OCI-LY7 (cell line): ENCODE measurements at regions not wholly inside any gene's neighbourhood (a gene's known extent, or its start where the extent isn't known, plus 50 kb on each side); places are given as distances from the start of the nearest gene placed in this dataset. TPM values are rescaled to one million over a fixed set of nuclear protein-coding genes. Genes with fewer than 3 reads are reported as not detected.

Experiments used
- BruUV-seq: library from RNA; stranded (reverse); fragments of 400-500 nt; replicated peaks from 2 replicates; lab custom pipeline; 2021; lab: Mats Ljungman, UMichigan
- CTCF ChIA-PET: fragments of 300-600 bp; sonication (Branson Sonifier 250); formaldehyde crosslinking; loops from one replicate; lab custom pipeline; 2022; ENCODE audit warnings: antibody characterized with exemption; ENCODE audit not compliant: unreplicated experiment; lab: Charles Lee
- POLR2A ChIA-PET: fragments of 300-600 bp; sonication (Branson Sonifier 250); formaldehyde crosslinking; loops from one replicate; lab custom pipeline; 2022; ENCODE audit warnings: antibody characterized with exemption; lab: Charles Lee
- DNase-seq: peaks from one replicate; pipeline ENCODE4 v3.0.0-alpha.2; 2015; ENCODE audit warnings: low spot score
- H2AFZ ChIP-seq: fragments of 200-600 bp; sonication (generic), shearing (Covaris generic); 2 replicates; pipeline ENCODE4 v1.6.1; 2014; ENCODE audit warnings: mild to moderate bottlenecking, antibody characterized with exemption, low read length, moderate library complexity
- H3K27ac ChIP-seq: fragments of 200-600 bp; sonication (generic); 2 replicates; pipeline ENCODE4 v1.5.1; 2014; ENCODE audit warnings: mixed run types, low read depth, mild to moderate bottlenecking, moderate library complexity, low read length, inconsistent platforms; ENCODE audit not compliant: poor library complexity, severe bottlenecking
- H3K36me3 ChIP-seq: fragments of 200-600 bp; sonication (generic); 2 replicates; pipeline ENCODE4 v1.6.1; 2014; ENCODE audit warnings: mild to moderate bottlenecking, antibody characterized with exemption, low read length, moderate library complexity, mixed read lengths; ENCODE audit not compliant: insufficient read depth
- H3K4me1 ChIP-seq: fragments of 200-600 bp; sonication (generic); 2 replicates; pipeline ENCODE4 v1.5.1; 2014; ENCODE audit warnings: mild to moderate bottlenecking, low read length; ENCODE audit not compliant: insufficient read depth, poor library complexity, severe bottlenecking
- H3K4me2 ChIP-seq: fragments of 200-600 bp; sonication (generic); 2 replicates; pipeline ENCODE4 v1.6.1; 2014; ENCODE audit warnings: mild to moderate bottlenecking, low read length
- H3K4me3 ChIP-seq: fragments of 200-600 bp; sonication (generic); 2 replicates; pipeline ENCODE4 v1.5.1; 2014; ENCODE audit warnings: mild to moderate bottlenecking, low read depth, low read length; ENCODE audit not compliant: poor library complexity, severe bottlenecking
- H3K79me2 ChIP-seq: fragments of 200-600 bp; sonication (generic); 2 replicates; pipeline ENCODE4 v1.6.1; 2016; ENCODE audit warnings: low read depth, mild to moderate bottlenecking, low read length, moderate library complexity, mixed read lengths; ENCODE audit not compliant: insufficient read depth
- H3K9me2 ChIP-seq: fragments of 200-600 bp; sonication (generic); 2 replicates; pipeline ENCODE4 v1.6.1; 2016; ENCODE audit warnings: mild to moderate bottlenecking, low read length, mixed read lengths; ENCODE audit not compliant: insufficient read depth
- H3K9me3 ChIP-seq: fragments of 200-600 bp; sonication (generic); 2 replicates; pipeline ENCODE4 v1.6.1; 2014; ENCODE audit warnings: mild to moderate bottlenecking, mixed run types, low read length, mixed read lengths
- H4K20me1 ChIP-seq: fragments of 200-600 bp; sonication (generic); 2 replicates; pipeline ENCODE4 v1.6.1; 2014; ENCODE audit warnings: mild to moderate bottlenecking, antibody characterized with exemption, low read length, moderate library complexity, mixed read lengths; ENCODE audit not compliant: insufficient read depth
- intact Hi-C: fragments of 100-400 bp; cut with micrococcal nuclease; formaldehyde crosslinking; loops from one replicate; pipeline ENCODE4 v1.10.0; 2022; ENCODE audit not compliant: unreplicated experiment
- small RNA-seq: library from RNA; depleted of rRNA; stranded (forward); fragments of <200 nt; gene quantifications from one replicate; pipeline ENCODE3, GENCODE V24; 2014
- TF ChIP-seq, protein P1 (sequence below): fragments of 200-600 bp; sonication (generic); conservative IDR thresholded peaks from 2 replicates; pipeline ENCODE4 v1.5.1; 2014; ENCODE audit warnings: mild to moderate bottlenecking, antibody characterized with exemption, low read length, moderate library complexity, mixed read lengths

- no TSS peak for BruUV-seq
- H3K36me3 ChIP-seq = no peaks in the 10 kb centered on the region
- no peak overlapping the region for H3K4me3 ChIP-seq
- no peak for DNase-seq
- no peak overlapping the region for H2AFZ ChIP-seq
- POLR2A ChIA-PET = no interaction called here
- H3K9me2 ChIP-seq = no peaks in the 10 kb centered on the region
- TF ChIP-seq, protein P1, sequence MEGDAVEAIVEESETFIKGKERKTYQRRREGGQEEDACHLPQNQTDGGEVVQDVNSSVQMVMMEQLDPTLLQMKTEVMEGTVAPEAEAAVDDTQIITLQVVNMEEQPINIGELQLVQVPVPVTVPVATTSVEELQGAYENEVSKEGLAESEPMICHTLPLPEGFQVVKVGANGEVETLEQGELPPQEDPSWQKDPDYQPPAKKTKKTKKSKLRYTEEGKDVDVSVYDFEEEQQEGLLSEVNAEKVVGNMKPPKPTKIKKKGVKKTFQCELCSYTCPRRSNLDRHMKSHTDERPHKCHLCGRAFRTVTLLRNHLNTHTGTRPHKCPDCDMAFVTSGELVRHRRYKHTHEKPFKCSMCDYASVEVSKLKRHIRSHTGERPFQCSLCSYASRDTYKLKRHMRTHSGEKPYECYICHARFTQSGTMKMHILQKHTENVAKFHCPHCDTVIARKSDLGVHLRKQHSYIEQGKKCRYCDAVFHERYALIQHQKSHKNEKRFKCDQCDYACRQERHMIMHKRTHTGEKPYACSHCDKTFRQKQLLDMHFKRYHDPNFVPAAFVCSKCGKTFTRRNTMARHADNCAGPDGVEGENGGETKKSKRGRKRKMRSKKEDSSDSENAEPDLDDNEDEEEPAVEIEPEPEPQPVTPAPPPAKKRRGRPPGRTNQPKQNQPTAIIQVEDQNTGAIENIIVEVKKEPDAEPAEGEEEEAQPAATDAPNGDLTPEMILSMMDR = no peak
- no peaks in the 10 kb centered on the region for H4K20me1 ChIP-seq
- intact Hi-C loops = no loop called here
- CTCF ChIA-PET = no interaction called here
- no peak overlapping the region for H3K27ac ChIP-seq
- no peaks in the 10 kb centered on the region for H3K9me3 ChIP-seq
- H3K4me2 ChIP-seq = no peak overlapping the region
- H3K79me2 ChIP-seq = no peaks in the 10 kb centered on the region
- H3K4me1 ChIP-seq = no peaks in the 10 kb centered on the region
These were observed 74.2 kb downstream of the DPPA2 start for GRCh38 chr3:109242187-109242523.

Small RNAs in the stretch of these regions (small RNA-seq; reads per million reads assigned to genes)
- not detected for gene RNU6-1236P
